Spleen (tissue), 11 donors: ENCODE measurements at regions not wholly inside any gene's neighbourhood (a gene's known extent, or its start where the extent isn't known, plus 50 kb on each side); places are given as distances from the start of the nearest gene placed in this dataset.

Experiments
- DNase-seq: peaks from one replicate; pipeline ENCODE4 v3.0.0-alpha.2; 2020
- H3K27ac ChIP-seq, 8 donors: fragments of 200-600 bp; sonication (generic) in 7 of 8; 1 replicate in 4 of 8; 2 replicates in 4 of 8; pipeline versions ENCODE4 v1.5.0 to v1.8.0; 2016 to 2021; ENCODE audit warnings: inconsistent platforms in 4 of 8, mild to moderate bottlenecking in 4 of 8, moderate library complexity in 1 of 8
- H3K27me3 ChIP-seq, 7 donors: fragments of 200-600 bp; sonication (generic) in 6 of 7; replicated peaks in 1 of 7; 1 replicate in 4 of 7; 2 replicates in 3 of 7; pipeline versions ENCODE4 v1.5.0 to v1.8.0; 2016 to 2021; ENCODE audit warnings: inconsistent platforms in 3 of 7, mild to moderate bottlenecking in 1 of 7
- H3K36me3 ChIP-seq, 6 donors: fragments of 200-600 bp; sonication (generic) in 5 of 6; 1 replicate in 4 of 6; 2 replicates in 2 of 6; pipeline versions ENCODE4 v1.5.0 to v1.8.0; 2016 to 2021; ENCODE audit warnings: inconsistent platforms in 2 of 6
- H3K4me1 ChIP-seq, 6 donors: fragments of 200-600 bp; sonication (generic) in 5 of 6; 1 replicate in 3 of 6; 2 replicates in 3 of 6; pipeline versions ENCODE4 v1.5.0 to v1.8.0; 2016 to 2021; ENCODE audit warnings: inconsistent platforms in 3 of 6
- H3K4me3 ChIP-seq, 8 donors: fragments of 200-600 bp; sonication (generic) in 7 of 8; 1 replicate in 4 of 8; 2 replicates in 4 of 8; pipeline versions ENCODE4 v1.5.0 to v1.8.0; 2016 to 2021; ENCODE audit warnings: inconsistent platforms in 4 of 8, mild to moderate bottlenecking in 4 of 8, moderate library complexity in 2 of 8
- H3K9me3 ChIP-seq, 8 donors: fragments of 200-600 bp; sonication (generic) in 7 of 8; 1 replicate in 4 of 8; 2 replicates in 4 of 8; pipeline versions ENCODE4 v1.5.0 to v1.8.0; 2016 to 2021; ENCODE audit warnings: inconsistent platforms in 4 of 8
- CTCF ChIP-seq, 11 experiments: fragments of 200-600 bp in 7 of 11; fragments of 450-650 bp in 4 of 11; sonication (generic) in 4 of 11; IDR thresholded peaks in 8 of 11; conservative IDR thresholded peaks in 3 of 11; 1 replicate in 7 of 11; 2 replicates in 4 of 11; pipeline versions ENCODE4 v1.4.0 to v1.8.0; 2016 to 2021; ENCODE audit warnings: antibody characterized with exemption in 11 of 11, inconsistent platforms in 4 of 11, mild to moderate bottlenecking in 1 of 11
- POLR2A ChIP-seq, 3 donors: fragments of 450-650 bp; IDR thresholded peaks; one replicate each; pipeline ENCODE4 v1.5.1; 2017; ENCODE audit warnings: antibody characterized with exemption in 3 of 3, mild to moderate bottlenecking in 1 of 3
- POLR2AphosphoS5 ChIP-seq, 3 donors: sonication (generic); formaldehyde crosslinking; IDR thresholded peaks; one replicate each; pipeline ENCODE4 v1.5.1; 2017; ENCODE audit warnings: antibody characterized with exemption in 3 of 3
- WGBS, 5 donors: extraction: QIAGEN DNeasy Blood & Tissue Kit in 3 of 5; methylation state at CpG; one replicate each; pipeline versions ENCODE4 v1.1.5 to v1.1.7; 2013 to 2018; 5-methylcytosine and 5-hydroxymethylcytosine counted together
- intact Hi-C: fragments of 100-400 bp; cut with DNase I; formaldehyde crosslinking; loops from one replicate; pipeline ENCODE4 v1.15.0; 2023; ENCODE audit warnings: low total_unique reads
- donor health status: healthy with polysubstance abuse.
- donor health status: DM: no; HTN: no; CAD: no; lungs with moderate emphysema.
- donor health status: DM: no; HTN: no; CAD: no.
- donor health status: Bipolar disorder and iron deficiency.
- donor health status: healthy.
- donor health status: DM: no; HTN: no; CAD: no.
- donor health status: DM: yes; HTN: yes; CAD: no.

- Histone ChIP-seq H3K9me3 (peaks cover 0 to 5% (median 0%) of the 10 kb centered on the region in 8 donors), H3K27ac (no peak overlapping the region), H3K27me3 (no peaks in the 10 kb centered on the region), H3K4me3 (no peak overlapping the region), H3K4me1 (no peaks in the 10 kb centered on the region), H3K36me3 (no peaks in the 10 kb centered on the region)
- WGBS, 5 donors: 72 to 97% (median 90%) methylated on average over 1 of the region's 1 CpG
- intact Hi-C loops: no loop called here
- DNase-seq: no peak
- no peak for TF ChIP-seq POLR2AphosphoS5 (IDR thresholded peaks at IDR 0.05)
- TF ChIP-seq CTCF (IDR thresholded peaks at IDR 0.05 in 8 of 11, conservative IDR thresholded peaks at IDR 0.05 in 3 of 11): no peak
- TF ChIP-seq POLR2A (IDR thresholded peaks at IDR 0.05): no peak
Measured at GRCh38 chr10:33955676-33956075, 621.2 kb upstream of the NRP1 start.

GRCh38 chr10:33952692-33953360 lies 618.4 kb upstream of the NRP1 start:
- Histone ChIP-seq H3K27me3 (no peaks in the 10 kb centered on the region), H3K4me1 (no peaks in the 10 kb centered on the region), H3K36me3 (no peaks in the 10 kb centered on the region), H3K27ac (no peak overlapping the region), H3K9me3 (peaks cover 0 to 5% (median 0%) of the 10 kb centered on the region in 8 donors), H3K4me3 (no peak overlapping the region)
- no peak for TF ChIP-seq POLR2A (IDR thresholded peaks at IDR 0.05)
- TF ChIP-seq CTCF (IDR thresholded peaks at IDR 0.05 in 8 of 11, conservative IDR thresholded peaks at IDR 0.05 in 3 of 11): no peak
- DNase-seq: no peak
- intact Hi-C loops: no loop called here
- 85 to 95% (median 89%) methylated on average over 8 of the region's 8 CpGs for WGBS, 5 donors

- intact Hi-C loops: no loop called here
- no peak for TF ChIP-seq POLR2AphosphoS5 (IDR thresholded peaks at IDR 0.05)
- WGBS, 5 donors: 33 to 44% (median 41%) methylated on average over 1 of the region's 1 CpG
Measured at GRCh38 chr10:33950206-33950605, 615.7 kb upstream of the NRP1 start.

GRCh38 chr10:33947544-33947943 lies 613.1 kb upstream of the NRP1 start:
- no peaks in the 10 kb centered on the region for H3K27me3 ChIP-seq
- DNase-seq: no peak
- no peaks in the 10 kb centered on the region for H3K4me1 ChIP-seq
- TF ChIP-seq CTCF (IDR thresholded peaks at IDR 0.05 in 8 of 11, conservative IDR thresholded peaks at IDR 0.05 in 3 of 11) (no peak), POLR2AphosphoS5 (IDR thresholded peaks at IDR 0.05) (no peak), POLR2A (IDR thresholded peaks at IDR 0.05) (no peak)
- no peaks in the 10 kb centered on the region for H3K36me3 ChIP-seq
- H3K4me3 ChIP-seq: no peak overlapping the region
- no peak overlapping the region for H3K27ac ChIP-seq
- no peaks in the 10 kb centered on the region for H3K9me3 ChIP-seq
- intact Hi-C loops: no loop called here
- WGBS, 5 donors: 80 to 94% (median 83%) methylated on average over 5 of the region's 5 CpGs

More at GRCh38 chr10:33950206-33950605, 615.7 kb upstream of the NRP1 start:
- Histone ChIP-seq H3K4me1 (no peaks in the 10 kb centered on the region), H3K9me3 (no peaks in the 10 kb centered on the region), H3K27me3 (no peaks in the 10 kb centered on the region), H3K36me3 (no peaks in the 10 kb centered on the region), H3K27ac (no peak overlapping the region), H3K4me3 (no peak overlapping the region)
- DNase-seq: no peak
